Brain microvascular endothelial cell (primary cell): ENCODE measurements at regions not wholly inside any gene's neighbourhood (a gene's known extent, or its start where the extent isn't known, plus 50 kb on each side); places are given as distances from the start of the nearest gene placed in this dataset.

Source experiments
- DNase-seq: peaks from one replicate; pipeline ENCODE4 v3.0.0-alpha.2; 2020
- H3K27ac ChIP-seq: fragments of 250-450 bp; sonication (Bioruptor Pico); 2 replicates; pipeline ENCODE4 v1.5.1; 2020; ENCODE audit warnings: mild to moderate bottlenecking, moderate library complexity
- H3K27me3 ChIP-seq: fragments of 250-450 bp; sonication (Bioruptor Pico); replicated peaks from 2 replicates; pipeline ENCODE4 v1.5.1; 2020; ENCODE audit warnings: mild to moderate bottlenecking
- H3K36me3 ChIP-seq: fragments of 250-450 bp; sonication (Bioruptor Pico); replicated peaks from 2 replicates; pipeline ENCODE4 v1.5.1; 2020; ENCODE audit warnings: mild to moderate bottlenecking
- H3K4me3 ChIP-seq: 2 replicates; pipeline ENCODE4 v1.5.1; 2011; ENCODE audit warnings: low read depth, mild to moderate bottlenecking, control low read depth, low read length, moderate library complexity
- in situ Hi-C: cut with HindIII; loops from 2 replicates; pipeline ENCODE4 v1.10.0; 2017; ENCODE audit warnings: low sequenced_read_pairs, low pct_ligation_motif_present
- TF ChIP-seq, protein P1 (sequence below): IDR thresholded peaks from 2 replicates; pipeline ENCODE4 v1.5.1; 2011; ENCODE audit warnings: low read depth, mild to moderate bottlenecking, moderate library complexity, low read length, control low read depth, inconsistent platforms; ENCODE audit errors: missing control alignments

DNA sequence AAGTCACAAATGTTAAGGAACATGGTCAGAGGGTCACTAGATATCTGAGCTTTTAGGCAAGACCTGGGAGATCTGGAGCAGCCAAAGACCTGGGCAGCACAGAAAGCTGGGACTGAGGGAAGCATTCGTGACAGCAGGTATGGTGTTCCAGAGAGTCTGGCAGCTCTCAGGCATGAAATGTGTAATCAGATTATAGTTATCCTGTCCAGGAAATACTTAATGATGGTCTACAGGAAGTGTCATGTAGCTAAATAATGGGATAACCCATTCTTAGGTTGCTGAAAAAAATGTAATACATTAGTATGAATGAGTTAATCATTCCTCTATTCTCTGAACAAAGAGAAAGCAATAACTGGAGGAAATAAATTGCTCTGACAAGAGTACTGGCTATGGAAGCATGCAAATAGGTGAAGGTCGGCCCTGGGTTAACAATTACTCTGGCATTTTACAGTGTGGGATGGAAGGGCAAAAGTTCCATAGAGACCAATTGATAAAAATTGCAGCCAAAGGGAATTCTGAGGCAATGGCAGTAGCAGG is 740.5 kb downstream of the CBLN4 start:
- Histone ChIP-seq H3K4me3 (no peak overlapping the region), H3K27me3 (no peaks in the 10 kb centered on the region), H3K27ac (no peak overlapping the region), H3K36me3 (no peaks in the 10 kb centered on the region)
- DNase-seq: no peak
- TF ChIP-seq, protein P1, sequence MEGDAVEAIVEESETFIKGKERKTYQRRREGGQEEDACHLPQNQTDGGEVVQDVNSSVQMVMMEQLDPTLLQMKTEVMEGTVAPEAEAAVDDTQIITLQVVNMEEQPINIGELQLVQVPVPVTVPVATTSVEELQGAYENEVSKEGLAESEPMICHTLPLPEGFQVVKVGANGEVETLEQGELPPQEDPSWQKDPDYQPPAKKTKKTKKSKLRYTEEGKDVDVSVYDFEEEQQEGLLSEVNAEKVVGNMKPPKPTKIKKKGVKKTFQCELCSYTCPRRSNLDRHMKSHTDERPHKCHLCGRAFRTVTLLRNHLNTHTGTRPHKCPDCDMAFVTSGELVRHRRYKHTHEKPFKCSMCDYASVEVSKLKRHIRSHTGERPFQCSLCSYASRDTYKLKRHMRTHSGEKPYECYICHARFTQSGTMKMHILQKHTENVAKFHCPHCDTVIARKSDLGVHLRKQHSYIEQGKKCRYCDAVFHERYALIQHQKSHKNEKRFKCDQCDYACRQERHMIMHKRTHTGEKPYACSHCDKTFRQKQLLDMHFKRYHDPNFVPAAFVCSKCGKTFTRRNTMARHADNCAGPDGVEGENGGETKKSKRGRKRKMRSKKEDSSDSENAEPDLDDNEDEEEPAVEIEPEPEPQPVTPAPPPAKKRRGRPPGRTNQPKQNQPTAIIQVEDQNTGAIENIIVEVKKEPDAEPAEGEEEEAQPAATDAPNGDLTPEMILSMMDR: no peak
- in situ Hi-C loops: no loop called here

DNA sequence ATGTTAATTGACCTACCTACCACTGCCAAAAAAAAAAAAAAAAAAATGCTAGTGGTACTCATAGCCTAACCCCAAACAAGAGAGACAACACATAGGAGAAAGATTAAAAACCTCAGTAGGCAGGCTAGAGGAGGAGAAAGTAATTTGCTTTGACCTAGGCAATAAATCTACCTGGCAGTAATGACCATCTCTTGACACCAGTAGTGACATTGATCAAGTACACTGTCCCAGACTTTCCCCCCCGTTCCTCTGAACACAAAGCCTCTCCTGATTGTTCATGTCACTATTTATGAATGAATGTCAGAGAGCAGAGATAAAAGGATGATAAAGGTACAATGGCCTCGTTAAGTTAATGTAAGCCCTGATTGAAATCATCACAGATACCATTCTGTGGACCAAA is 746.8 kb downstream of the CBLN4 start:
- Histone ChIP-seq H3K27ac (no peak overlapping the region), H3K4me3 (no peak overlapping the region), H3K27me3 (no peaks in the 10 kb centered on the region), H3K36me3 (no peaks in the 10 kb centered on the region)
- in situ Hi-C loops: no loop called here
- TF ChIP-seq, protein P1: no peak
- no peak for DNase-seq

DNA sequence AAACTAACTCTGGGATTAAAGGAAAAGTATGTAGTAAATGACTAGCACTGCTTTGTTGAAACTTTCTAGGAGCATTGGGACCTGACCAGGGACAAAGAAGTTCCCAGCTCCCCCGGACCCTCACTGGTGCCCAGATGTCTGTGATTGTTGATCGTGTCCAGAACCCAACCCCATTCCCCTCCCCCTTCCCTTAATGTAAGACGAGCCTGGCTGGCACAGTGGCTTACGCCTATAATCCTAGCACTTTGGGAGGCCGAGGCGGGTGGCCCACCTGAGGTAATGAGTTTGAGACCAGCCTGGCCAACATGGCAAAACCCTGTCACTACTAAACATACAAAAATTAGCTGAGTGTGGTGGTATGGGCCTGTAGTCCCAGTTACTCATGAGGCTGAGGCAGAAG is 750.3 kb downstream of the CBLN4 start:
- no peak overlapping the region for H3K4me3 ChIP-seq
- TF ChIP-seq, protein P1: no peak
- no peaks in the 10 kb centered on the region for H3K36me3 ChIP-seq
- H3K27me3 ChIP-seq: no peaks in the 10 kb centered on the region
- in situ Hi-C loops: no loop called here
- DNase-seq: no peak
- no peak overlapping the region for H3K27ac ChIP-seq

DNA sequence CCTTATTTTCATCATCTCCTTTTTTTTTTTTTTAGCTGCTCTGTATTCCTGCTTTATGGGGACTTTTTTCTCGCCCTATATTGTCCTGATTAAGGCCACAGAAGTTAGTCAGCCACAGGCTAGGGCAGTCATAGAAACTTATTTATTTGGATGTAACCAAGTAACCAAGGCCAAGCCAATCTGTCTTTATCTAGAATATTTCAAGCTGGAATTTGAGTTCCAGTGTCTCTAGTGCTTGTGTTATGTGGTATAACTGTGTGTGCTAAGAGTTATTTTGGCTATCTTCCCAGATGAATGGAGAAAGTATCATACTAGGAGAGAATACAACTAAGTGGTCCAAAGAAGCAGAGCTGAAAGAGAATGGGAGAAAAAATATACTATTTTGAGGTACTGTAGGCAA is 751.5 kb downstream of the CBLN4 start:
- H3K4me3 ChIP-seq: no peak overlapping the region
- H3K27ac ChIP-seq: no peak overlapping the region
- no peaks in the 10 kb centered on the region for H3K27me3 ChIP-seq
- in situ Hi-C loops: no loop called here
- peak; percentile 44 for DNase-seq
- no peaks in the 10 kb centered on the region for H3K36me3 ChIP-seq
- TF ChIP-seq, protein P1: no peak

DNA sequence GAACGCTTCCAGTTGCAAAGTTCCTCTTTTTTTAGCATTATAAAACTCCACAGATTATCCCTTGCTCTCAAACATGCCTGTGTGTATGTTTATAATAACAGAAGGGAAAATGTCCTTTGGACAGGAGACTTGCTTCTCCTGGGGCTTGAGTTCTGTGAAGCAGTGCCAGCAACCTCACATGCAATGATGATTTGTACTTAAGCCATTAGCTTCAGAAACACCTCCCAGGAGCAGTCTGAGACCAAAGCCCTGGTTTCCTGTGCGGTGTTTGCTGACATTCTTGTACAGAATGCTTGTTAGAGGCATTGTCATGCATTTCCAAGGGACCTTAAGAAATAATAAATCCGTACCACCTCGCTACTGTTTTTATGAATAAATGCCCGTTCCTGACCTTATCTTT is 752.8 kb downstream of the CBLN4 start:
- Histone ChIP-seq H3K27ac (no peak overlapping the region), H3K4me3 (no peak overlapping the region), H3K27me3 (no peaks in the 10 kb centered on the region), H3K36me3 (no peaks in the 10 kb centered on the region)
- in situ Hi-C loops: no loop called here
- TF ChIP-seq, protein P1: no peak
- no peak for DNase-seq

DNA sequence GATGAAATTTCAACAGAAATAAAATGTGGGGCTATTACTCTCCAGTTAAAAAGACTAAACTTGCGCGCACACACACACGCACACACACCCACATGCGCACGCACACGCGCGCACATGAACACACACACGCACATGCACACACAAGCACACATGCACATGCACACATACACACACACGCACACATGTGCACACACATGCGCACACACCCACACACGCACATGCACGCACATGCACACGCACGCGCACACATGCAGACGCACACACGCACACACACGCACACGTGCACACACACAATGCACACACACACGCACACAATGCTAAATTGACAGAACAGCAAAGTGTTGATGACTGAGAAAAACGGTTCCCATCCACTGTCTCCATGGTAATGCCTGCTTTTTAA is 754.1 kb downstream of the CBLN4 start:
- Histone ChIP-seq H3K36me3 (no peaks in the 10 kb centered on the region), H3K4me3 (no peak overlapping the region), H3K27ac (no peak overlapping the region), H3K27me3 (no peaks in the 10 kb centered on the region)
- in situ Hi-C loops: no loop called here
- TF ChIP-seq, protein P1: no peak
- DNase-seq: no peak
